Mesothelial cell of epicardium (in vitro differentiated cells): ENCODE measurements at regions not wholly inside any gene's neighbourhood (a gene's known extent, or its start where the extent isn't known, plus 50 kb on each side); places are given as distances from the start of the nearest gene placed in this dataset.

Source experiments
- DNase-seq, 2 experiments: peaks; one replicate each; pipeline ENCODE4 v3.0.0; 2021; ENCODE audit warnings: low spot score in 2 of 2; ENCODE audit not compliant: unreplicated experiment in 2 of 2
- H3K27ac Mint-ChIP-seq: 2 replicates; pipeline ENCODE4 v1.8.0; 2021; ENCODE audit warnings: mixed read lengths
- H3K27me3 Mint-ChIP-seq: 2 replicates; pipeline ENCODE4 v1.8.0; 2021; ENCODE audit warnings: low read depth, mixed read lengths
- H3K36me3 Mint-ChIP-seq: 2 replicates; pipeline ENCODE4 v1.8.0; 2021; ENCODE audit warnings: mixed read lengths
- H3K4me1 Mint-ChIP-seq: 2 replicates; pipeline ENCODE4 v1.8.0; 2021; ENCODE audit warnings: mixed read lengths
- H3K4me3 Mint-ChIP-seq: 2 replicates; pipeline ENCODE4 v1.8.0; 2021; ENCODE audit warnings: mild to moderate bottlenecking, moderate library complexity, mixed read lengths
- H3K9me3 Mint-ChIP-seq: 2 replicates; pipeline ENCODE4 v1.8.0; 2021; ENCODE audit warnings: mixed read lengths
- TF ChIP-seq, protein P1 (sequence below): fragments of 200-600 bp; sonication (generic); IDR thresholded peaks from one replicate; pipeline ENCODE4 v1.5.0; 2021; ENCODE audit warnings: antibody characterized with exemption; ENCODE audit not compliant: unreplicated experiment

DNA sequence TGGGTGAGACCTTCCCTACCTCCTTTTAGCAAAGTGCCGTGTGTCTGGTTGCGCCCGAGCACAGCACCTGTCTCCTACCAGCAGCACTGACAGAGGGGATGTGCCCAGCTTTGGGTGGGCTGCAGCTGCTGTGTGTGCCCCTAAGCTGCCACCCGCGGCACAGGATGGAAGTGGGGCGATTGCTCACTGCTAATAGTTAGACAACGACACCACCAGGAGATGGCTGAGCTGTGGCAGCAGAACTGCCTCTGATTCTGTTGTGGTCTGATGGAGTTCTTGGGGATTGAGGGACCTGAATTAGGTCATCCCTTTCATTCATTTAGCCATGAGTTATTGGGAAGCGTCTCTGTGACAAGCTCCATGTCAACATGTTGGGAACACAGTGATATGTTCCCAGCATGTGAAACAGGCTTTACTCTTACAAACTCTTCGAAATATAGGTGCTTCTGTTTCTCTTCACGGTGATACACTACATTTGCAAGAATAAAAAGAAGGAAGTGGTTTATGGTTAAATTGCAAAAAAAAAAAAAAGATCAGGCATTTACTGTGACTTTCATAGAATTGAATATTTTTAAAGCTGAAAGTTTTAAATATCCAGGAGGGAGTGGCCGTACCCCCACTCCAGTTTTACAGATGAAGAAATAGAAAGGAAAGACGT lies 184.4 kb downstream of the MAF start:
- H3K9me3 Mint-ChIP-seq: no peaks in the 10 kb centered on the region
- no peak for DNase-seq
- TF ChIP-seq, protein P1, sequence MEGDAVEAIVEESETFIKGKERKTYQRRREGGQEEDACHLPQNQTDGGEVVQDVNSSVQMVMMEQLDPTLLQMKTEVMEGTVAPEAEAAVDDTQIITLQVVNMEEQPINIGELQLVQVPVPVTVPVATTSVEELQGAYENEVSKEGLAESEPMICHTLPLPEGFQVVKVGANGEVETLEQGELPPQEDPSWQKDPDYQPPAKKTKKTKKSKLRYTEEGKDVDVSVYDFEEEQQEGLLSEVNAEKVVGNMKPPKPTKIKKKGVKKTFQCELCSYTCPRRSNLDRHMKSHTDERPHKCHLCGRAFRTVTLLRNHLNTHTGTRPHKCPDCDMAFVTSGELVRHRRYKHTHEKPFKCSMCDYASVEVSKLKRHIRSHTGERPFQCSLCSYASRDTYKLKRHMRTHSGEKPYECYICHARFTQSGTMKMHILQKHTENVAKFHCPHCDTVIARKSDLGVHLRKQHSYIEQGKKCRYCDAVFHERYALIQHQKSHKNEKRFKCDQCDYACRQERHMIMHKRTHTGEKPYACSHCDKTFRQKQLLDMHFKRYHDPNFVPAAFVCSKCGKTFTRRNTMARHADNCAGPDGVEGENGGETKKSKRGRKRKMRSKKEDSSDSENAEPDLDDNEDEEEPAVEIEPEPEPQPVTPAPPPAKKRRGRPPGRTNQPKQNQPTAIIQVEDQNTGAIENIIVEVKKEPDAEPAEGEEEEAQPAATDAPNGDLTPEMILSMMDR: no peak
- H3K27me3 Mint-ChIP-seq: peaks cover 32% of the 10 kb centered on the region
- no peak overlapping the region for H3K27ac Mint-ChIP-seq
- no peak overlapping the region for H3K4me3 Mint-ChIP-seq
- no peaks in the 10 kb centered on the region for H3K36me3 Mint-ChIP-seq
- peaks cover 11% of the 10 kb centered on the region for H3K4me1 Mint-ChIP-seq

DNA sequence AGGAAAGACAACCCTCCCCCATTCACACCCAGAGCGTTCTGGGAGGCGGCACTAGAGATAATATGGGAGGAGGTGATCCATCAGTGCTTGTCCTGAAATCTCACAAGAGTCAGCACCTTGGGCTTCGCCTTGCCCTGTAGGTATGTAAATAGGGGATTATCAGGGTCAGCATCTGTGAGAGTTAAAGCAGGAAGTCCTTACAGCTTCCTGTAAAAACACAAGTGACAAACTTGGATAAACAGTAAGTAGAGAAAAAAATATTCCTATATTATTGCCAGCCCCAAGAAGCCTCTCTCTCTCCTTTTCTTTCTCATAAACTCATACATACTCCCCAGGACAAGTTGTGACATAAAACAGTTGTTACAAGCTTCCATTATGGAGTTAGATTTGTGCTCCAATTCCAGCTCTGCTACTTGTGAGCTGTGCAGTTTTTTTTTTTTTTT lies 187.7 kb downstream of the MAF start:
- DNase-seq: no peak
- H3K4me1 Mint-ChIP-seq: peaks cover 3% of the 10 kb centered on the region
- TF ChIP-seq, protein P1: no peak
- no peak overlapping the region for H3K4me3 Mint-ChIP-seq
- no peaks in the 10 kb centered on the region for H3K9me3 Mint-ChIP-seq
- H3K27ac Mint-ChIP-seq: no peak overlapping the region
- H3K36me3 Mint-ChIP-seq: no peaks in the 10 kb centered on the region
- H3K27me3 Mint-ChIP-seq: peaks cover 32% of the 10 kb centered on the region

DNA sequence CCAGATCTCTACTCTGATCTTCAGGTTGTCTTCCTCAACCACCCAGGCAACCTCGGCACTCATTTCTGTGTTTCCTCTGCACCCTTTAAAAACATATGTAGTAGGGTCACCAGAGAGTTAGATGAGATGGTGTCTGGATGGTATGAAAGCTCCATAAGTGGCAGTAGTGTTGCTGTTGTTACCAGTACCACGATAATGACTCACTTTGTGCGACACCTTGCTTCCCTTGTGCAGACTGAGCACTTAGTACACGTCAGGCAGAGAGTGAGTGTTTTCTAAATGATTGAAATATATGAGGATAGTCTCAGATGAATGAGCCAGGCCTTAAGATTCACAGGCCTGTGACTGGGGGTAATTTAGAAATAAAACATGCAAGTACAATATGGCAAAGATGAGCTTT lies 188.7 kb downstream of the MAF start:
- H3K4me1 Mint-ChIP-seq: peaks cover 5% of the 10 kb centered on the region
- H3K27me3 Mint-ChIP-seq: peaks cover 35% of the 10 kb centered on the region
- no peak overlapping the region for H3K27ac Mint-ChIP-seq
- H3K36me3 Mint-ChIP-seq: no peaks in the 10 kb centered on the region
- no peak for DNase-seq
- no peak overlapping the region for H3K4me3 Mint-ChIP-seq
- no peaks in the 10 kb centered on the region for H3K9me3 Mint-ChIP-seq
- TF ChIP-seq, protein P1: no peak

DNA sequence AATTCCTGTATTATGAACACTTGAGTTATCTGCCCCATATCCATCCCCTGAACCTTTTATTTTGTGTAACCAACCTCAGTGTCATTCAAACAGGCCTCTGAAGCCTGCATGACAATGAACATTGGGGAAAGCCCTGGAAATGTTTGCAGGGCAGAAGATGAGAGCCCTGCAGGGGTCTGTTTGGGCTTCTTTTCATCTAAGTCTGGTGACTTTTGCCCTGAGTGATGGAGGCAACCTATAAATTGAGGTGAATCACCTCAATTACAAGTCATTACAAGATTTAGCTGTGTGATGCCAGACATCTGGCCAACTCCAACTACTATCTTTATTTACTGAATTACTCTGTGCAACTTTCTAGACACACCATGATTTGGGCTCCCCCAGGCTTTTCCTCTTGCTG lies 189.2 kb downstream of the MAF start:
- Mint-ChIP-seq H3K27me3 (peaks cover 32% of the 10 kb centered on the region), H3K9me3 (no peaks in the 10 kb centered on the region), H3K4me1 (peaks cover 5% of the 10 kb centered on the region), H3K4me3 (no peak overlapping the region), H3K27ac (no peak overlapping the region), H3K36me3 (no peaks in the 10 kb centered on the region)
- TF ChIP-seq, protein P1: no peak
- DNase-seq: no peak

DNA sequence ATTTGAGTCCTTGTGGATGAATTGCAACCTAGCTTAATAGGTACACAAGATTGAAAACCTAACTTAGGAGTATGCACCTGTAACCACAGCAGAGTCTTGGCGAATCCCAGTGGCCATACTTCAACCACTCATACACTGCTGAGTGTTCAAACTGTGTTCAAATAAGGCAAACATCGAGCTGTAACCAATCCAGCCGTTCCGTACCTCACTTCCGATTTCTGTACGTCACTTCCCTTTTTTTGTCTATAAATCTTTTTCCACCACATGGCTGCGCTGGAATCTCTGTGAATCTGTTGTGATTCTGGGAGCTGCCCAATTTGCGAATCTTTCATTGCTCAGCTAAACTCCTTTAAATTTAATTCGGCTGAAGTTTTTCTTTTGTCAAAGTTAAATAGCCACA lies 190.6 kb downstream of the MAF start:
- H3K27ac Mint-ChIP-seq: no peak overlapping the region
- TF ChIP-seq, protein P1: no peak
- H3K36me3 Mint-ChIP-seq: no peaks in the 10 kb centered on the region
- H3K27me3 Mint-ChIP-seq: peaks cover 30% of the 10 kb centered on the region
- peaks cover 6% of the 10 kb centered on the region for H3K9me3 Mint-ChIP-seq
- H3K4me3 Mint-ChIP-seq: no peak overlapping the region
- DNase-seq: no peak
- peaks cover 5% of the 10 kb centered on the region for H3K4me1 Mint-ChIP-seq
